Activated T-helper 2 cell treated with anti-CD3 and anti-CD28 coated beads, Interferon-gamma antibody, Interleukin-2, Interleukin-4, amounts not matched to agents 10 μg/mL and 5 μg/mL and 100 μg/mL, durations not matched to agents 14 hours and 24 hours and 36 hours (primary cell): ENCODE measurements at regions not wholly inside any gene's neighbourhood (a gene's known extent, or its start where the extent isn't known, plus 50 kb on each side); places are given as distances from the start of the nearest gene placed in this dataset.

Source experiments
- DNase-seq: peaks from one replicate; pipeline ENCODE4 v3.0.0; 2021; ENCODE audit warnings: low spot score
- H3K27ac Mint-ChIP-seq: one replicate; pipeline ENCODE4 v1.8.0; 2021; ENCODE audit warnings: mixed read lengths
- H3K27me3 Mint-ChIP-seq: one replicate; pipeline ENCODE4 v1.8.0; 2021; ENCODE audit warnings: low read depth, mixed read lengths
- H3K36me3 Mint-ChIP-seq: one replicate; pipeline ENCODE4 v1.8.0; 2021; ENCODE audit warnings: low read depth, mixed read lengths
- H3K4me1 Mint-ChIP-seq: one replicate; pipeline ENCODE4 v1.8.0; 2021; ENCODE audit warnings: low read depth, mixed read lengths
- H3K4me3 Mint-ChIP-seq: one replicate; pipeline ENCODE4 v1.8.0; 2021; ENCODE audit warnings: low read depth, mild to moderate bottlenecking, moderate library complexity, mixed read lengths
- H3K9me3 Mint-ChIP-seq: one replicate; pipeline ENCODE4 v1.8.0; 2021; ENCODE audit warnings: mixed read lengths
- intact Hi-C: fragments of 100-400 bp; cut with micrococcal nuclease; formaldehyde crosslinking; loops from one replicate; pipeline ENCODE4 v1.15.1; 2023

DNA sequence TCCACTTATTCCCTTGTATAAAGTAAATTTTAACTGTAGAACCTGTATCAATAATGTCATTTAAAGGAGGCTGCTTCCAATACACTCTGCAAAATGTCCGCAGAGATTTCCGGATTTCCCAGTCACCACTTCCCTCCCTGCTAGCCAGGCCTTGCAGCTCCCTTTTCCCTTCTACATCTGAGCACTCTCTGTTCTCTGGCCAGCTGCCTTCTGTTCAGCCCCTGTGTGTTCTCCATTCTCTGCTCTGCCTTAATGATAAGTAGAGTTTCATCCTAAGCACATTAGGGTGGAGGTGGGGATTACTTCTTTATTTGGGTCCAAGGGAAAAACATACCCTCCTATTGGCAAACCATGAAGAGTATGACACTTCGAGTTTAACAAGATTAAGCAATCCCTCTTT, 719.6 kb upstream of the WWC1 start:
- H3K4me3 Mint-ChIP-seq: no peak overlapping the region
- peaks cover 1% of the 10 kb centered on the region for H3K4me1 Mint-ChIP-seq
- no peak for DNase-seq
- H3K9me3 Mint-ChIP-seq: no peaks in the 10 kb centered on the region
- H3K27ac Mint-ChIP-seq: no peak overlapping the region
- intact Hi-C loops: no loop called here
- no peaks in the 10 kb centered on the region for H3K36me3 Mint-ChIP-seq
- peaks cover 17% of the 10 kb centered on the region for H3K27me3 Mint-ChIP-seq

DNA sequence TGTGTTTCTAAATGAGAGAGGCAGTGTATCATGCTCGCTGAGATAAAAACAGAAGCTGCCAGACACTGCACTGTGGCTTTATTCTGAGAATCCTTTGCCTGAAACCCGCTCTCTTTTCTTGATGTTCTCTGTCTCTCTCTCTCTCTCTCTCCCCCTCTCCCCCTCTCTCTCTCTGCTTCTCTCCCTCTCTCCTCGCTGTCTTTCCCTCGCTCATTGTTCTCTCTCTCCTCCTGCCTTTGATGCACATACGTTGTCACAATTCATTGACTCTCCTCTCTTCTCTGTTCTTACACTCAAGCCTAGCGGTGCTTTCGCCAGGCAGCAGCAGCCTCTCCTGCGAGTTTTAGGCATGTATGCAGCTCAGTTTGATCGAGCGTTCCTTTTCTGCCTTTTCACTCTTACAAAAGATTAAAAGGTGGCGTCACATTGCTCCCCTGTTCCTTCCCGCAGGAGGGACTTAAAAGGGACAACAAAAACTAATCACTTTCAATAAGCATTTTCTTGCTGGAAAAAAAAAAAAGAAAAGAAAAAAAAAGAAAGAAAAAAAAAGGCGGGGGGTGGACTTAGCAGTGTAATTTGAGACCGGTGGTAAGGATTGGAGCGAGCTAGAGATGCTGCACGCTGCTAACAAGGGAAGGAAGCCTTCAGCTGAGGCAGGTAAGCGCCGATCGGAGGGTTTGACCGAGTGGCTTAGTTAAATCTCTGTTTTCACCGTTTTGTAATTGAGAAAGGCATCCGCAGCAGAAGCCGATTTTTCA, 717.9 kb upstream of the WWC1 start:
- intact Hi-C loops: no loop called here
- Mint-ChIP-seq H3K36me3 (no peaks in the 10 kb centered on the region), H3K9me3 (no peaks in the 10 kb centered on the region), H3K27me3 (peaks cover 17% of the 10 kb centered on the region), H3K4me3 (no peak overlapping the region), H3K4me1 (peaks cover 1% of the 10 kb centered on the region), H3K27ac (no peak overlapping the region)
- no peak for DNase-seq

DNA sequence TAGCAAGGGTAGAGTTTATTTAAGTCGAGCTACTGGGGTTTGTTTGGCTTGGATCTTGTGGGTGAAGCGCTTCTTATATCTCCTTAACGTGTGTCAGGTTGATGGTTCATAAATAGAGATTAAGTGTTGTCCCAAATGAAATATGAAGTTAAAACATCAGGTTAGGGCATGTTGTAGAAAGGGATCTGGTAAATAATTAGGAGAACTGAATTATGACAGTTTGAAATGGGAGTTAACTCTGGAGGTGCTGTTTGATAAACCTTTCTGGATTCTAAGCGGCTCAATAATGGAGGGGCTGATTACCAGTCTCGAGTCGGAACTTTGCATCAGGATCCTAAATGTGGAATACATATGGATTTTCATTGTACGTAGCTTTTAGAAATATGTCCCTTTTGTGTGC, 717.0 kb upstream of the WWC1 start:
- Mint-ChIP-seq H3K4me3 (no peak overlapping the region), H3K36me3 (no peaks in the 10 kb centered on the region), H3K4me1 (peaks cover 1% of the 10 kb centered on the region), H3K9me3 (no peaks in the 10 kb centered on the region), H3K27ac (no peak overlapping the region), H3K27me3 (peaks cover 17% of the 10 kb centered on the region)
- DNase-seq: no peak
- intact Hi-C loops: no loop called here

DNA sequence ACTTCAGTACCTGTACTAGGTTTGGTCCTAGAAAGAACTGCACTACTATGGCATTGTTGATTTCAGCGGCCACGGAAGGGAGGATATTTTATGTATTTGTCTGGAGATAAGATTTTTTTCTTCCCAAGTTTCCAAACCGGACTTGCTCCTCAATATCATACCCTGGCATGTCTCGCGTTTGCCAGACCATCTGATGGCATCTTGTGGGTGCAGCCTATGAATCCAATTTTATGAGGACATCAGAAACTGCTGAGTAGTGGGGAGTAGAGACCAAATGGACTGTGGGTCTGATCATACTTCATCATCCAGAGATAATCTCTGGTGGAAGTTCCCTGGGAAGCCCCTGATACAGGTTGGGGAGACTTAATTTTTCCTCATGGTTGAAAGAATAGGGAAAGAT, 716.1 kb upstream of the WWC1 start:
- DNase-seq: no peak
- intact Hi-C loops: no loop called here
- Mint-ChIP-seq H3K4me3 (no peak overlapping the region), H3K27ac (no peak overlapping the region), H3K9me3 (no peaks in the 10 kb centered on the region), H3K27me3 (peaks cover 17% of the 10 kb centered on the region), H3K36me3 (no peaks in the 10 kb centered on the region), H3K4me1 (peaks cover 1% of the 10 kb centered on the region)

DNA sequence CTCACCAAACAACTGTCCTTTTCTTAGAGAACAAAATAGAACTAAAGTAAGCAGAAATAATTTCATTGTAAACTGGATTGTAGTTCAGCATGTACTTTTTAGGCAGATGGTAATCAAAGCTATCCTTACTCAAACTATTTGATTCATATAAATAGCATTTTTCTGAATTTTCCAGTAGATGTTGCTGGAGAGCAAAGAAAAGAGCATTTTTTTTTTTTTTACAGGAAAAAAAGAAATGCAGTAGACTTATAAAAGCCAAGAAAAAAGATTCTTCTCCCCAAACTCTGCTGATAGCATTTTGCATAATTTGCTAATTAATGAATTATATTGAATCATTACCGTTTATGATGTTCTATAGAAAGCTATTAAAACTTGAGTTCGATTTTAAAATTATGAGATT, 715.3 kb upstream of the WWC1 start:
- no peak overlapping the region for H3K27ac Mint-ChIP-seq
- no peak overlapping the region for H3K4me3 Mint-ChIP-seq
- intact Hi-C loops: no loop called here
- peaks cover 1% of the 10 kb centered on the region for H3K4me1 Mint-ChIP-seq
- DNase-seq: no peak
- no peaks in the 10 kb centered on the region for H3K9me3 Mint-ChIP-seq
- no peaks in the 10 kb centered on the region for H3K36me3 Mint-ChIP-seq
- H3K27me3 Mint-ChIP-seq: peaks cover 17% of the 10 kb centered on the region

DNA sequence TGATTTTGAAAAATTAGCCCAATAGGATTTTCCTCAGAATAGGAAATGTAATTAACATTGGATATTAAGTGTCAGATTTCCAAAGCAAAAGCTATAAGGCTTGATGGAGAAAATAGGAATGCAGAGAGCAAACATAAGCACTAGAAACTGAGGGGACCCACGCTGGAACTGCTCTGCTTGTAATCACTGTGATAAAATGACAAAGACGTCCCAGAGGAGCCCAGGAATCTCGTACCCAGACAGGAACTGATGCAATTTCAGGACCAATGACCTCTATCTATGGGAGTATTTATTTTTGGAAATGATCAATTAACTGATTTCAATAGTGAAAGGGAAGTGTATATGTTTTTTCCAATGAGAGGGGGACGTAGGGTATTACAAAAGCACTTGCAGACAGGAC, 714.5 kb upstream of the WWC1 start:
- no peaks in the 10 kb centered on the region for H3K9me3 Mint-ChIP-seq
- no peaks in the 10 kb centered on the region for H3K36me3 Mint-ChIP-seq
- no peak for DNase-seq
- intact Hi-C loops: no loop called here
- peaks cover 17% of the 10 kb centered on the region for H3K27me3 Mint-ChIP-seq
- no peak overlapping the region for H3K27ac Mint-ChIP-seq
- no peak overlapping the region for H3K4me3 Mint-ChIP-seq
- peaks cover 1% of the 10 kb centered on the region for H3K4me1 Mint-ChIP-seq

DNA sequence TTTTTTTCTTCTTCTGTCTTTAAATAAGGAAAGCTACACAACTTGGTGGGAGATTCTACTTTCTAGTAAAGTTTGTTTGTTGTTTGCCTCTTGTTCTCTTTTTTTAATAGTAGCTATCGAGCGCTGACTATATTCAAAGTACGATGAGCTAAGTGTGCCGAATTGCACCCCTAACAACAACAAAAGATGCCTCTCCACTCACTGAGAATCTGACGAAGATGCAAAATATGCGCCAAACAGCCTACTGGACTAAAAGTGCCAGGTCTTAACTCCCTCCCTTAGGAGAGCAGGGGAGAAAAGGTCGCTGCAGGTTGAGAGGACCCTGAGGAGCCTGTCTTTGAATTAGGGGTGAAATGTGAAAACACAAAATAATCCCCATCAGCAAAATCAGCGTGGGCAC, 713.8 kb upstream of the WWC1 start:
- Mint-ChIP-seq H3K27ac (no peak overlapping the region), H3K27me3 (peaks cover 17% of the 10 kb centered on the region), H3K4me1 (peaks cover 1% of the 10 kb centered on the region), H3K9me3 (no peaks in the 10 kb centered on the region), H3K4me3 (no peak overlapping the region), H3K36me3 (no peaks in the 10 kb centered on the region)
- DNase-seq: no peak
- intact Hi-C loops: no loop called here

DNA sequence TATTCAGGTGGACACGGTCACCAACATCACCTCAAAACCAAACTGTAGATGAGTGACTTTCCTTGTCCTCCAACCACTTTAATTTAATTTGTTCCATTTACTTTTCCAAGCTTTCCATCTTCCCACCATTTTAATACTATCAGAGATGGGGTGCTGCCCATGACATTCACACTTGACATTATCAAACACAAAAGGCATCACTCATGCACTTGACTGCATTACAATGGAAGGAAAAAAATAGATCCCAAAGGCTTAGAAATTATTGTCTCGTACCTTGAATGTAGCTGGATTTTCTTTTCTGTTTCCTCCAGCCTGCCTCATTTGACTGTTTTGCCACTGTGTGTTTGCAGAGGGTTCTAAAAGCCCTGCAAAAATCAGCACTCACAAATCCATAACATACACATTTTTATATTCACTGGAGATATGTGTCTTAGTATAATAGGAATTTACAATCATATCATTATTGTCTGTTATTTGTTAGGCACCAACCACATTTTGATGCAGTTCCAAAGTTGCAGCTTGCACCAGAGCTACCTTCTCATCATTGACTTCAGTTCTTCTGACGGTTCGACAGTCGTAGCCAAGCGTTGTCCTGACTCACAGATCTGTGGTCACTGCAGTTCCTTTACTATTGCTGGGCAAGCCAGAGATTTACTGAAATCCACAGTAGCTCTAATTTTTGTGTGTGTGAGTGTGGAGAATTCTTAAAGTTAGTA, 712.3 kb upstream of the WWC1 start:
- Mint-ChIP-seq H3K9me3 (no peaks in the 10 kb centered on the region), H3K36me3 (no peaks in the 10 kb centered on the region), H3K4me3 (no peak overlapping the region), H3K27me3 (peaks cover 9% of the 10 kb centered on the region), H3K27ac (no peak overlapping the region), H3K4me1 (no peaks in the 10 kb centered on the region)
- intact Hi-C loops: no loop called here
- DNase-seq: no peak

DNA sequence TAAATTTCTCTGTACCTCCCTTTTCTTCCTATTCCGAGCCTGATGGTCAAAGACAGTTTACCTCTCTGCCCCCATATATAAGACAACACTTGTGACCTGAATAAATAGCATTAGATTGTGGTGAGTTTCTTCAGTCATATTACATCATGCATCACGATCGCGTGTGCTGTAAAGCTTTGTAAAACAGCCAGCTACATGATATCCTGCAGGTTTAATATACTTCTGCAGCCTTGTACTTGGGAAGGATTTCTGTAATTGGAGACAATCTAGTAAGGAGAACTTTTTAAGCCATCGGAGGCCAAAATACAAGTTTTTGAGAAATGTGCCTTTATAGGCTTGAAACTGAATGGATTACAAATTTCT, 711.8 kb upstream of the WWC1 start:
- intact Hi-C loops: no loop called here
- H3K9me3 Mint-ChIP-seq: no peaks in the 10 kb centered on the region
- no peak overlapping the region for H3K4me3 Mint-ChIP-seq
- no peak for DNase-seq
- peaks cover 3% of the 10 kb centered on the region for H3K27me3 Mint-ChIP-seq
- no peaks in the 10 kb centered on the region for H3K36me3 Mint-ChIP-seq
- H3K4me1 Mint-ChIP-seq: no peaks in the 10 kb centered on the region
- H3K27ac Mint-ChIP-seq: no peak overlapping the region

DNA sequence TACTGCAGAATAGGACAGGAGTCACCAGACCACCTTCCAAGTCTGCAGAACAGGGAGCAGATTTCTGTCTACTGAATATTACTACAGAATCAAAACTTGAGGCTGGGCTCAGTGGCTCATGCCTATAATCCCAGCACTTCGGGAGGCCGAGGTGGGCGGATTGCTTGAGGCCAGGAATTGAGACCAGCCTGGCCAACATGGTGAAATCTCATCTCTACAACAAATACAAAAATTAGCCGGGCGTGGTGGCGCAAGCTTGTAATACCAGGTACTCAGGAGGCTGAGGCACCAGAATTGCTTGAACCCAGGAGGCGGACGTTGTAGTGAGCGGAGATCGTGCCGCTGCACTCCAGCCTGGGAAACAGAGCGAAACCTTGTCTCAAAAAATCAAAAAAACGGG, 710.8 kb upstream of the WWC1 start:
- H3K36me3 Mint-ChIP-seq: no peaks in the 10 kb centered on the region
- no peak overlapping the region for H3K4me3 Mint-ChIP-seq
- H3K27me3 Mint-ChIP-seq: no peaks in the 10 kb centered on the region
- no peak overlapping the region for H3K27ac Mint-ChIP-seq
- no peaks in the 10 kb centered on the region for H3K4me1 Mint-ChIP-seq
- intact Hi-C loops: no loop called here
- no peaks in the 10 kb centered on the region for H3K9me3 Mint-ChIP-seq
- DNase-seq: no peak

DNA sequence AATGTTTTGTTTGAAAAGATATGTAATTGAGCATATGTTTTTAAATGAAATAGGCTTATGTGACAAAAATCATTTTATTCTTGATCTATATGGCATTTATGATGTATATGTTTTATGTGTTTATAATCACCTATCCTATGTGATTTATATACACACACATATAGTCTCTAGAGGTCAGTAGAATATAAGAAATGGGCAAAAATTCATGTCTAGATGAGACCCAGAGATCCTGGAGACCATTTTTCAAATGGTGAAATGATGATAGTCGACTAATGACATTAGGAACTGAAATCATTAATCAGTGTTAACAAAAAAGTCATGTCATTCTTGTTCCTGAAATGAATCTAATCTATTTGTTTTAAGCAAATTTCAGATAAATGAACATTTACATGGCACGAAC, 709.2 kb upstream of the WWC1 start:
- DNase-seq: no peak
- H3K36me3 Mint-ChIP-seq: no peaks in the 10 kb centered on the region
- no peaks in the 10 kb centered on the region for H3K4me1 Mint-ChIP-seq
- H3K27ac Mint-ChIP-seq: no peak overlapping the region
- no peaks in the 10 kb centered on the region for H3K27me3 Mint-ChIP-seq
- intact Hi-C loops: no loop called here
- no peaks in the 10 kb centered on the region for H3K9me3 Mint-ChIP-seq
- H3K4me3 Mint-ChIP-seq: no peak overlapping the region

DNA sequence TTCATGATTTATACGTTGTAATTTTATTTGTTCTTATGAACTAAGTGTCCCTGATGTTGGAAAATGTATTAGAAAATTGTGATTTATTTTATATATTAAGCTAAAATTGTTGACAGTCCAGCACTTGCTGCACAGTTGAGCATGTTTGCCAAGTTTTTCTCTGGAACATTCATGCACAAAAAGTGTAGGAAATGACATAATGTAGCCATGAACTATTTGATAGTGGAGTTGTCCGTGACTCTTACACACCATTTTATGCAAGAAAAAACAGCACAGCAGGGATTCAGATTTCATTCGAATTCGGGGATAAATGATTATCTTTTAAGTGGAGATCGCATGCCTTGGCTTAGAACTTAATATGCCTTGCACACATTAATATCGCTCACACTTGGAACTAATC, 708.6 kb upstream of the WWC1 start:
- Mint-ChIP-seq H3K4me1 (no peaks in the 10 kb centered on the region), H3K36me3 (no peaks in the 10 kb centered on the region), H3K27ac (no peak overlapping the region), H3K27me3 (no peaks in the 10 kb centered on the region), H3K4me3 (no peak overlapping the region), H3K9me3 (no peaks in the 10 kb centered on the region)
- intact Hi-C loops: no loop called here
- no peak for DNase-seq

DNA sequence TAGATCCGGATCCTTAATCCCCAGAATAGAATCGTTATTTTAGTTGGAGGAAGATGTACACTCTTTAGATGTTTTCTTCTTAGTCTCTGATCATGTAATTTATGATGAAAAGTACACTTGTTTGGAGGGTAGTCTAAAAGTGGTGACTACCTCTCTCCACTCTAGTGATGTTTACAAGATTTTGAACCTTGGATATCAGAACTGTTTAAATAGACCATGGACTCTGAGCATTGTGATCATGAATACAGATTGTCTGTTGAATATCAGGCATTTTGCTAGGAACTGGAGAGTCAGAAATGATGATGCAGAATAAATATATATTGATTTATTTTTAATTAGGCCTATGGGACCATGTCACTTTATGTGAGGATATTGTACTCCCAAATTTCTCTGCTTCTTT, 706.3 kb upstream of the WWC1 start:
- no peaks in the 10 kb centered on the region for H3K9me3 Mint-ChIP-seq
- H3K27me3 Mint-ChIP-seq: no peaks in the 10 kb centered on the region
- intact Hi-C loops: no loop called here
- no peaks in the 10 kb centered on the region for H3K4me1 Mint-ChIP-seq
- no peak overlapping the region for H3K27ac Mint-ChIP-seq
- H3K4me3 Mint-ChIP-seq: no peak overlapping the region
- no peak for DNase-seq
- H3K36me3 Mint-ChIP-seq: no peaks in the 10 kb centered on the region
